HG02970 (cell line): ENCODE measurements at regions not wholly inside any gene's neighbourhood (a gene's known extent, or its start where the extent isn't known, plus 50 kb on each side); places are given as distances from the start of the nearest gene placed in this dataset.

Experiments
- ATAC-seq: cut with Tn5 transposase; IDR thresholded peaks from one replicate; pipeline ENCODE4 v1.9.1; 2021; ENCODE audit warnings: mild to moderate bottlenecking, moderate library complexity, moderate number of reproducible peaks; ENCODE audit not compliant: unreplicated experiment, low FRiP score

DNA sequence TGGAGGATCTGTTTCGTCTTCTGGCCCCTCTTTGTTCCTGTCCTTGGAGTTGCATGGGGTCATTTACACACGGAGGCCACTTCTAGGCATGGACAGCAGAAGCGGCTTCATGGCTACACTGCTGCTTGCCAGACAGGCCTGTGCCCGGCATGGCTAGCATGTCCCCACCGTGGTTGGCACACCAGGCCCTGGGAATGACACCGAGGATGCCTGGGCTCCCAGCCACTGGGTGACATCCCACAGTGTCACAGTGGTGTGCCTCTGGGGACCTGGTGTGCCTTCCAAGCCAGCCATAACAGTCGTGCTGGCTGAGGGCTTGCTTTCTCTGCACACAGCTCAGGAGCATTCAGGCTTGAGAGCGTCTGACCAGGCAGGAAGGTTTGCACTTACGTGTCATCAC, 910.1 kb downstream of the TBC1D22A start:
- ATAC-seq: no peak

DNA sequence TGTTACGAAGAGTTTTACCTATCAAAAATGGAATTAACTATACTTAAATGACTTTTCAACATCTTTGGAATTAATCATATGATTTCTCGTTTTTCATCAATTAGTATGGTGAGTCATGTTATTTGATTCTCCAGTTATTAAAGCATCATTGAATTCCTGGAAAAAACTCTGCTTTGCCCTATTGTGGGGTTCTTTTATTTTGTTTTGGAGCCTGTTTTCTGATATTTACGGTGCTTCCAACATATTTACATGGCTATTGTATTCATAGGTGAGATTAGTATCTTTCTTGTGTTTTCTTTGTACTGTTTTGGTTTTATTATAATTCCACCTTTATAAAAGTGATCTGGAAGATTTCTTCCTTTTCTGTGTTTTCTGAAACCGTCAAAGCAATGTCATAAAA, 902.7 kb downstream of the TBC1D22A start:
- no peak for ATAC-seq

DNA sequence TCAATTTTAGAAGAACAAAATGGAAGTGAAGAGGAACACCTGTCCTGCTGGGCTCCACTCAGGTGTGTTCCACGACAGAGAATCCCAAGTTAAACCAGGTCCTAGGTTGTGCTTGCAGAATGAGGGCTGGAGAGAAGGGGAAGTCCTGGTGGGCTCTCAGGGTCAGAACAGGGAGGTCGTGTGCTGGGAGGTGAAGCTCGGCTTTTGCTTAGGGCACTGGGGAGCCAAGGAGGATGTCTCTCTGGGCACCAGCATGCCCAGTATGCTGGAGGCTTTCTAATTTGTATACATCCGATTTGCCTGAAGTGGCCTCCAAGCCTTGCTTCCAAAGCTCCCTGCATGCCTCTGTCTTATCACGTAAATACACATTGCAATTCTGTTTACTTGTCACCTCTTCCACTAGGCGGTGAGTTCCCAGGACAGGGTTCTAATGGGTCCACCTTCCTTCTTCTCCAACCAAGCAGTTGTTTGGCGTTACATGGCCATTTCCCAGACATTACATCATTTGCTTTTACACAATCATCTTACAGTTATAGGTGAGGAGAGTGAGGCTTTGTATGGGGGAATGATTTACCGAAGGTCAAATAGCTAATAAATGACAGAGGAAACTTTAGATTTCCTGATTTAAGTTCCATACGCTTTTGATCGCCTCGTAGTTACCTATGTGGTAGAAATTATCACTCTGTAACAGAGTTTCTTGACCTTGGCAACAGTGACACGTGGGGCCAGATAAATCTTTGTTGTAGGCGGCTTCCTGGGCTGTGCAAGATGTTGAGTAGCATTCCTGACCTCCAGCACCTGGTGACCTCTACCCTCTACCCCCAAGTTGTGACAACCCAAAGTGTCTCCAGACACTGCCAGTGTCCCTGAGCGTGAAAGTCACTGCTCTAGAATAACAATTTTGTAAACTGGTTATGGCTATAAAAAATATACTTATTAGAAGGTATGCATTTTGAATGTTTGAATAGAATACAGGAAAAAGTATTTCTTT, 901.5 kb downstream of the TBC1D22A start:
- no peak for ATAC-seq

DNA sequence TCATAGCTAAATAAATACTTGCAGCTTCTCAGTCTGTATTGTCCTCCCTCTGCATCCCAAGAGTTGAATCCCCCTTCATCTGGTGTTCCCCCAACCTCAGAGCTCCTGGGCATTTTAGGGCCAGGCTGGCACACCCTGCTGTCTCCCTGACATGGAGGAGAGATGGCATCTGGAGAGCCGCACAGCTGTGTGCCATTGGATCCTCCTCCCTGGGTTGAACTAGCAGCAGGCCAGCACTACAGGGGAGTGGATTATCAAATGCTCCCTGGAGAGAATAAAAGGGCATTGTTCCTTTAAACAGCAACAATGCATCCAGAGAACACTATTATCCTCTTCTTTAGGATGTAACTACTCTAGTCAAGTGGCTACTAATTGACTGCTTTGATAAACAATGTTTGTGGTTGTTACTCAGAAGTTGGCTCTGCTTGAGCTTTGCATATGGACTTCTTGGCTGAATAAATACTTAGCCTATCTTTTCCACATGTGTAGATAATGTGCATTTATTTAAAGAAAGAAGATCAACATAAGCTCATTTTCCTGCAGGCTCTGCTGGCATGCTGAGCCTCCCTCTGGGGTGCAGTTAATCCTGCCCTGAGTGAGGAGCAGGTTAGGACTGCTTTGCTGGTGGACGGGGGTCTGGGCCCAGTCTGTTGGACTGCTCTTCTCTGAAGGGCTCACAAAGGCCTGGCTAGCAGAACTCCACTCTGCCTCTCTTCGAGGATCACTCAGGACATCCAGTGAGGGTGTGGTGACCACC, 897.2 kb downstream of the TBC1D22A start:
- no peak for ATAC-seq

DNA sequence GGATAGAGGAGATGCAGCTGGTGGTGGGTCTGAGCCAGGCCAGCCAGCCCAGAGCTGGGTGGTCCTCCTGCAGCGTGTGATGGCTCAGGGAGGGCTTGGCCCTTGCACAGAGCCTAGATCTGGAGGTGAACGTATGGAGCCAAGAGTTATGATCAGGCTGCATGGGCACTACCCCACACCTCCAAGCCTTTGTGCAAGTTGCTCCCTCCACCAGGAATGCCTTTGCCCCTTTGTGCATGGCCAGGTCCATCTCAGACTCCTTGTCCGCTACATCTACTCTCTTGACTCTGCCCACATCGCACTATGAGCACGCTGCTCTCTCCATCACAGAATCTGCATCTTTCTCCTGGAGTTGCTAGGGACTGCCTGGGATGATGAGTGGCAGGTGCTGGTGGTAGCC, 895.7 kb downstream of the TBC1D22A start:
- no peak for ATAC-seq

DNA sequence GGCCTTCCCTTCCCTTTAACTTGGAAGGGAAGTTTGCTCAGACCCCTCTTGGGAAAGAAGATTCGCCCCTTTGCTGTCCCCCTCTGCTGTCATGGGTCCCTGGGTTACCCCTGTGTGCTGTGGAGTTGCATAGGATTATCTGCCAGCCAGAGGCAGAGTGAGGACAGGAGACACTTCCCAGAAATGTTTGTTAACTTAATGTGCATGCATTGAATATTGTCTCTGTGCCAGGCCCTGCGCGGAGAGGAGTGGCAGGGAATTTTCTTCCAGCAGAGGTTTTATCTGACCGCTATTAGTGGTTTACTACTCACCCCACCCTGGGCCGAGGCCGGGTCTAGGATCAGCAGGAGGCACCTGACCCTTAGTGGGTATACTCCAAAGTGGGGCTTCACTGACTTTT, 894.8 kb downstream of the TBC1D22A start:
- ATAC-seq: no peak

DNA sequence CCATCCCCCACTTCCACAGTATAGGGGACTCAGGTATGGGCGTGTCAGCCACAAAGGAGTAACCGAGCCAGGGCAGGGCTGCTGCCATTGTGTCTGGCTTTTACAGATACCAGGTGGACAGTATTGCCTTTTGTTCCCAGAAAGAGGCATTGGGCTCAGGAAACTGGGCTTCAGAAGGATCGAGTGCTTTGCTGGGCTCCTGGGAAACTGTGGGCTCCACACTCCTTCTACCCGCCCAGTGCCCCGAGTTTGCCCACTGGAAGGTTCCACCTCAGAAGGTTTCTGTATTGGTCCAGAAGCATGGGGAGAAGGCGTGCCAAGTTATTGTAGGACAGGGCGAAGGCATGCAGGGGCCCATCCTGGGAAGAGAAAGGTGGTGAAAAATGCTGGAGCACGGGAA, 894.4 kb downstream of the TBC1D22A start:
- no peak for ATAC-seq

DNA sequence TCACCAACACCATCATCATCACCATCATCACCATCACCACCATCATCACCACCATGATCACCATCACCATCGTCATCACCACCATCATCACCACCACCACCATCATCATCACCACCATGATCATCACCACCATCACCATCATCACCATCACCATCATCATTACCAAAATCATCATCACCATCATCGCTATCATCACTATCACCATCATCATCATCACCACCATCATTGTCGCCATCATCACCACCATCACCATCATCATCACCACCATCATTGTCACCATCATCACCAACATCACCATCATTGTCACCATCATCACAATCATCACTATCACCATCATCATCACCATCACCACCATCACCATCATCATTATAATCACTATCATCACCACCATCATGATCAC, 893.5 kb downstream of the TBC1D22A start:
- ATAC-seq: no peak

DNA sequence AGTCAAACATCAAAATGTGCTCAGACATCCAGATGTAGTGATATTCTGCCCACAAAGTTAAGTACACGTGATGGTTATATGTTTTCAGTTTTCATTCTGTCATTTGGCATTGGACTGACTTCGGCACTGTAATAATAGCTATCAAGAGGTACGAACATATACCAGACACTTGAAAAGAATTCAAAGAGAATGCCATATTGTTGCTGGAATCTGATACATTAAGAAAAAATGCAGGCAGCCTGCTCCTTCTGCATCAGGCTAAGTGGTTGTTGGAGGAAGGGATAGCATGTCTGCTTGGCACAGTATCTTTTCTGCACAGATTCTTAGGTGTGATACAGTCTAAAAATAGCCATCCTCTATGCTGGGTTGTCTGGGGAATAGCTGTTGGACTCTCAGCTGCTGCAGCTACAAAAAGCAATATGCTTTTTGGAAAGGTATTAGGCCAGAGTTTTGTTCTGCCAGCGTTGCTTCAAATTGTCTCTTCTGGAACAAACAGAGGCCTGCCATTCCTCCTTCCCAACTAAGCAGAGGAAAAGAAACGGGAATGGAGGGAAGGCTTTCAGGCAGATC, 892.6 kb downstream of the TBC1D22A start:
- ATAC-seq: no peak

DNA sequence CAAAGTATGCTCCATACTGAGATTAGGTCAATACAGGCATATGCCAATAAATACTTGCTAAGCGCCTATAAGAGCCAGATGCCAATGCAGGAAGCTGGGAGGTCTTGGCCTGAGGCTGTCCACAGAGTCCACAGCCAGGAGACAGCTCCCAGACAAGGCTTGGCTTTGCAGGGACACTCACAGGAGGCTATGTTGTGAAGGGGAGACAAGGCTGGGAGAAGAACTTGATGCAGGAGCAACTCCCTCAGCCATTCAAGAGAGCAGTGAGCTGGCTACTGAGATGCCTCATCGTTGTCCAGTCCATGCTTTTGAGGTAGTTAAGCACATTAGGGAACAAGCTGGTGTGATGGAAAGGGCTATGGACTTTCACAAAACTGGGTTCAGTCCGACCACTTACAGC, 891.5 kb downstream of the TBC1D22A start:
- ATAC-seq: no peak

DNA sequence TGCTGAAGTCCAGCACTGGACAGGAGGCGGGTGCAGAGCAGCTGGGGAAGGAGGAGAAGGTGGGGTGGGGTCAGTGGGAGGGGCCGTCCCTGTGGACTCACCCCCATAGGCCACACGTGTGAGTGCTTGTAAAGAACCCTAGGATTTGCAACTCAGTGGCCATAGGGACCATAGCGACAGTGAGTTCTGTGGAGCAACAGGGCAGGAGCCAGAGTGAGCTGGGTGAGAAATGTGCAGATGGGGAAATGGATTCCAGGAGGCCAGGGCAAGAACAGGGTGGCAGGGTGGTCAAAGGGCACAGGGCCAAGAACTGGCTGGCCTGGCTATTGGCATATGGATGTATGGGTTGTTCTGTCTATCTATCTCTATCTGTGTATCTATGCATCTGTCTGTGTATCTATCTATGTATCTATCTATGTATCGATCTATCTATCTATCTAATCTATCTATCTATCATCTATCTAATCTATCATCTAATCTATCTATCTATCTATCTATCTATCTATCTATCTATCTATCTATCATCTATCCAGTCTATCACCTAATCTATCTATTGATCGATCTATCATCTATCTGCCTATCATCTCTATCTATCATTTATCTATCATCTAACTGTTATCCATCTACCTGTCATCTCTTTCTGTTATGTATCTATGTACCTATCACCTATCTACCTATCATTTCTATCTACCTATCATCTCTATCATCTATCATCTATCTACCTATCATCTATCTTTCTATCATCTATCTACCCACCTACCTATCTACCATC, 889.0 kb downstream of the TBC1D22A start:
- no peak for ATAC-seq

DNA sequence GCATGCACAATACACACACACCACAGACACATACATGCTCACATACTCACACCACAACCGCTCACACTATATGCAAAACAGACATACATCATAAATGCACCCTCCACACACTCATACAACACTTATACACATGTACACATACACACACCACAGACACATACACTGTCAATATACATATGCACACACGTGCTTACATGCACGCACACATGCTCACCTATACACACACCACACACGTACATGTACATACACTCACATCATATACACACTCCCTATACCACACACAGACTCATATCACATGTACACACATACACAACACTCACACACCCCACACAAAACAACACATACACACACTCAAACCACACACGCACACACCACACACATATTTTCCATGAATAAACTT, 885.3 kb downstream of the TBC1D22A start:
- no peak for ATAC-seq

DNA sequence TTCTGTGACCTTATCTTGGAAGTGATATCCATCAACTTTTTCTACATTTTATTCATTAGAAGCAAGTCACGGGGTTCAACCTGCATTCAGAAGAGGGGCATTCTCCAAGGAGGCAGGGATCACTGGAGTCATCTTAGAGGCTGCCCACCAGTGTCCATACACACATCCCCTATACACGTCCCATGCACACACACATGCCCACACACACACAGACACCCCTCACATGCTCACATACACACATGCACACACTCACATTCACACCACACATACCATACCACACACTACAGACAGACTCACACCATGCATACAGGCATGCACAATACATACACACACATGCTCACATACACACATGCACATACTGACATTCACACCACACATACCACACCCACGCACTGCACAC, 884.7 kb downstream of the TBC1D22A start:
- ATAC-seq: no peak

DNA sequence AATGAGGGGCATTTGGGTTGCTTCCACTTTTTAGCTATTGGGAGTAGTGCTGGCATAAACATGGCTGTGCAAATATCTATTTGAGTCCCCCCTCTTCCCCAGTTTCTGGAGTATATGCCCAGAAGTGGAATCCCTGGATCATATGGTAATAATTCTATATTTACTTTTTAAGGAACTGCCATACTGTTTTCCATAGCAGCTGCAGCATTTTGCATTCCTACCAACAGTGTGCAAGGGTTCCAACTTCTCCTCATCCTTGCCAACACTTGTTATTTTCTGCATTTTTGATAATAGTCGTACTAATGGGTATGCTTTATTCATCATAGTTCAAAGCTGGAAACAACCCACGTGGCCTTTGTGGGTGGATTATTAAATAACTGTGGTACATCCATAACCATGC, 883.5 kb downstream of the TBC1D22A start:
- no peak for ATAC-seq

DNA sequence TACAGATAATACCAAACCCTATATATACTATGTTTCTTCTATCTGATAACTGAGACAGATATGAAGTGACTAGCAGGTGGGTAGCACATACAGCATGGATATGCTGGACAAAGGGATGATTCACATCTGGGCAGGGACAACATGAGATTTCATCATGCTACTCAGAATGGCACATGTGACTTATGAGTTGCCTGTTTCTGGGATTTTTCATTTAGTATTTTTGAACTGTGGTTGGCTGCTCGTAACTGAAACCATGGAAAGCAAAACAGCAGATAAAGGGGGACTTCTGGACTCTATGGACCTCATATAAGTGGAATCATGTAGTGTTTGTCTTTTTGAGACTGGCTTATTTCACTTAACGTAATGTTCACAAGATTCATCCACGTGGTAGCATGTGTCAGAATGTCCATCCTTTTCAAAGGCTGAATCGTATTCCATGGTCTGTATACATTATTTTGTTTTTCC, 883.0 kb downstream of the TBC1D22A start:
- ATAC-seq: no peak

DNA sequence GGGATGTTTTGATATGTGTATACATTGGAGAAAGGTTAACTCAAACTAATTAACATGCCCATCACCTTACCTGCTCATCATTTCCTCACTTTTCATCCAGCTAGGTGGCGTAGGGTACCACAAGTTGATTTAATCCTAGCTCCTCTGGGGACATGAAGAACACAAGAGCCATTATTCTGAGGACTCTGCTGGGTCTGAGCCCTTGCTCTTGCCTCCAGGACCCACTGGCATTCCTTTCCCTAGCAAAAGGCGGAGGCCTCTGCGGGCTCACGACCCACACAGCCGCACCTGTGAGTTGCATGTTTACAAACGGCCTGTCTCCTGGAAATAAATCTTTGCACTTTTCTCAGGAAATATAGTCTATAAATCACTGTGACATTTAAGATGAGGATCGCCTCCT, 871.9 kb downstream of the TBC1D22A start:
- ATAC-seq: no peak

DNA sequence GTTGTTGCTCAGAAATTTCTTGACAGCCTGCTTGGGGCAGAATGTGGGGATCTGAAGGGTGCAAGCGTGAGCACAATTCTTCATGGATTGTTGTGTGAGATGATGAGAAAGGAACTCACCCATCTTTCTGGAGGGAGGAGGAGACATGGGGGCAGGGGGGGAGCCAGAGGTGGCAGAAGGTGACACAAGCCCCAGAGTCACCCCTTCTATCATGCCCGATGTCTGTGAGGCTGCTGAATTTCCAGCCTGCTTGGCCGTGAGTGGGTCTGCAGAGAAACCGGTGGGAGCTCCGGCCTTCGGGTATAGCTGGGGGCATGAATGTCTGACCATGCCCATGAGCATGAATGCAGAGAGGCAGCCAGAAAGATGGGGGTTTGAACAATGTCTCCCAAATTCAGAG, 870.7 kb downstream of the TBC1D22A start:
- ATAC-seq: no peak

DNA sequence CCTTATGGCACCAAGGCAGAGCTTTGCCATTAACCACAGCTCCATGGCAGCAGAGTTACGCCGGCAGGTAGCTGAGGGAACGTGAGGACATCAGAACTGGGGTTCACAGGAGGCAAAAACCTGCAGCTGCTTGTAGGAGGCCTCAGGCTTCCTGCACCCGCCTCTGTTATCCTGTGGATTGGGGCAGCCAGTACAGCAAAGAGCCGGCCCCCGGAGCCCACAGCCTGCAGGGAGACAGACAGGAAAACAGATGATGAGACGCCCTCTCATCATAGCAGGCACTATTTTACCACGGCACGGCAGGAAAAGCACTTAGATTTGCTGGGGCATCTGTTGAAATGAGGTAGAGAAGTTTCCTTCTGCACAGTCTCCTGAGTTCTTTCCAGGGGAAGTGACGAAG, 870.3 kb downstream of the TBC1D22A start:
- ATAC-seq: no peak

DNA sequence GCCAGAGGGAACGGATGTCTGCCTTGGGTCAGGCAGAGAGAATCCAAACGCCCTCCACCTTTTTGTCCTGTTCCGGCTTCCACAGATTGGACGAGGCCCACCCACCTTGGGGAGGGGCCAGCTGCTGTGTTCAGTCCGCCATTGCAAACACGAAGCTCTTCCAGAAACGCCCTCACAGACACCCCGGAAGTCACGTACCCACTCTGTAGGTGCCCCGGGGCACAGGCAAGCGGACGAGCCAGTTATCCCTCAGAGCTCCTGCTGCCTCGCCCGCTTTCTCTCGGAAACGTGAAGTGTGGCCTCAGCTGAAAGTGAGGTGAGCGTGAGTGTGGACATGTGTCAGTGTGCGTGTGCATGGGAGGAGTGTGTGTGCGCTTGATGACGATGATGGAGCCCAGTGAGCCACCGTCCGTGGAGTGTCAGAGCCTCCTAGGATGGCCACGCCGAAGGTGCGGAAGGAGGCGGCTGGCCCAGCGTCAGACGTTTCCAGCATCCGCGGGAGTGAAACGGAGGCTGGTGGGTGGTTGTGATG, 869.2 kb downstream of the TBC1D22A start:
- ATAC-seq: no peak
